H1 (cell line): ENCODE measurements at regions not wholly inside any gene's neighbourhood (a gene's known extent, or its start where the extent isn't known, plus 50 kb on each side); places are given as distances from the start of the nearest gene placed in this dataset.

Experiments used
- MAFK ChIP-seq: IDR thresholded peaks from 2 replicates; pipeline ENCODE4 v1.6.1; 2012; ENCODE audit warnings: low read depth, mild to moderate bottlenecking, improper control_type of control experiment, low read length
- TBP ChIP-seq: IDR thresholded peaks from 2 replicates; pipeline ENCODE4 v1.6.1; 2011; ENCODE audit warnings: low read depth, low read length, improper control_type of control experiment

GRCh38 chr2:19231625-19232024 is 126.8 kb downstream of the OSR1 start (continued):
- TF ChIP-seq MAFK: no peak
- TF ChIP-seq TBP: no peak
